Tongue (tissue), 1 donor: ENCODE measurements at regions not wholly inside any gene's neighbourhood (a gene's known extent, or its start where the extent isn't known, plus 50 kb on each side); places are given as distances from the start of the nearest gene placed in this dataset.

ENCODE experiments used
- DNase-seq: peaks from one replicate; pipeline ENCODE4 v3.0.0-alpha.2; 2015

DNA sequence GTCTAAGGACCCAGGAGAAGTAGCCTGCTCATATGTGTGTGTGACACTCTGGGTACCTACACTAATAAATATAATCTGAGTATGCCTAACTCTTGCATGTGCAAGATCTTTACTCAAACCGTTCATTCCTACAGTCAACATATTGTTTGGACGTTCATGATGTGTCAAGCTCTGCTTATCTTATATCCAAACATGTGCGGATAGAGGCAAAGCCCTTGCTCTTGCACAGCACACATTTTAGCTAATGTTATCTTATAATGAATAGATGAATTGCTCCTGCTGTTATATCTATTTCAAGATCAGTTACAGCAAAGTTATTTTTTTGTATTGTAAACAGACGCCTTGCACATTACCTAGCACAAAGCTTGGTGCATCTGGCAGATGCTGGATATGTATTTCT is 228.4 kb upstream of the FLRT2 start:
- no peak for DNase-seq

DNA sequence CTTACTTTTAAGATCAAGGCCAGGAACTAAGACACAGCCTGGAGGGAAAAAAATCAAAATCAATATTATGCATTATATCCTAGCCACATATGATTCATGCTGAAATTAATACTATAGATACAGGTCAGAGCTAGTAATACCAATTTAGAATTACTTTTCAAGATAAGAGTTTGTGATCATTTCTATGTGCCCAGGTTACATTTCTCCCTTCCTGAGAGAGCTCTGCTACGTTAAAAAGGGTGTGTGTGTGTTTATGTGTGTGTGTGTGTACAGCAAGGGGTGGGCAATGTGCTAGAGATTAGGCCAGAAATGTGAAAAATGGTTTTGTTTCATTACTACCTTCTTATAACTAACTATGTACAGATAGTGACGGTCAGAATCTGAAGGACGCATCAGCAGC is 223.9 kb upstream of the FLRT2 start:
- DNase-seq = no peak

DNA sequence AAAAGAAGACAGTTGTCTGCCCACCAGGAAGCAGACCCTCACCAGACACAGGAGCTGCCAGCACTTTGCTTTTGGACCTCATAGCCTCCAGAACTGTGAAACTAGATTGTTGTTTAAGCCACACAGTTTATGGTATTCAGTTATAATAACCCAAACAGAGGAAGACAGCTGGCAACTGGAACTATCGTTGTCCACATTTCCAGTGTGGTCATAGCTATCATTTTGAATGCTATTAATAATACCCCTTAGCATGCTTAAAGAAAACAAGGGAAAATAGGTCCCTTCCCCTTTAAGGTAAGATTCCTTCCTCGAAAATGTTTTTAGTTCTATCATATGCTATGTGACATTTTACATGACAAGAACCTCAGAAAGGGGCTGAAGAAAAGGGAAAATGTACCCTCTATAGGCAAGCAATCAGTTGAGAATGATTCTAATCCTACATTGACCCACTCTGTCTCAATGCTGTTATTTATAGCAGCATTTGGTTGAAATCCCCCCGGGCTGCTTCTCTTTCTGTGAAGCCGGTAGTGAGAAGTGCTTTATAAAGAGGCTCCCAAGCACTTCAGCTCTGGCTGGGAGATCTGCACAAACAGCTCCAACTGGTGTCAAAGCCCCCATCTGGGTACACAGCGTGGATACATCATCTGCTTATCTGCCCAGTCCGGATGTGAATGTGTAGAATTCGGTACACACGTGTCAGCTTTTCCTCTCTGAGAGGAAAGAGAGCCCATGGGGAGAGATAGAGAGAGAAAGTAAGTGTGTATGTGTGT is 221.2 kb upstream of the FLRT2 start:
- DNase-seq = peak; percentile 34

DNA sequence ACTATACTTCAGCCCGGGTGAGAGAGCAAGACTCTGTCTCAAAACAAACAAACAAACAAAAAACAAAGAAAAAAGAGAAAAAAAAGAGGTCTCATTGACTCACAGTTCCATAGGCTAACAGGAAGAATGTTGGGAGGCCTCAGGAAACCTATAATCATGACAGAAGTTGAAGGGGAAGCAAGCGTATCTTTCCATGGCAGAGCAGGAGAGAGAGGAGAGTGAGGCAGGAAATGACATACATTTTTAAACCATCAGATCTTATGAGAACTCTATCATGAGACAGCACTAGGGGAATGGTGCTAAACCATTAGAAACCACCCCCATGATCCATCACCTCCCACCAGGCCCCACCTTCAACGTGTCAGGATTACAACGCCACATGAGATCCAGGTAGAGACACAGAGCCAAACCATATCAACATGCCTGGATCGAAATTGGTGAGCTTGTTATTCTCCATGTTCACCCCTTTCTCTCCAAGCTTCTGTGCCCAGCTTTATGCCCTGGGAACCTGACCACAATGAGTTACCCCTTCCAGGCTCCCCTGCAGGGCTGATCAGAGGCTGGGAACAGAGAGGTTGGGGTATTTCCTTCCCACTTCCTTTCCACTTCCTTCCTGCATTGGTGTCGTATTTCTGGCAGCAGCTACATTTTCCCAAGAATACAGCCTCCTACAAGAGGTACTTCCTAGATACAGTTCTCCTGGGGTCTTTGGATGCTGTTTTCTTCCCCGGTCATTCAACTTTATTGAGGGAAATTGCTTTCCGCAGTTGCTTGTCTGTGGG is 219.3 kb upstream of the FLRT2 start:
- no peak for DNase-seq

DNA sequence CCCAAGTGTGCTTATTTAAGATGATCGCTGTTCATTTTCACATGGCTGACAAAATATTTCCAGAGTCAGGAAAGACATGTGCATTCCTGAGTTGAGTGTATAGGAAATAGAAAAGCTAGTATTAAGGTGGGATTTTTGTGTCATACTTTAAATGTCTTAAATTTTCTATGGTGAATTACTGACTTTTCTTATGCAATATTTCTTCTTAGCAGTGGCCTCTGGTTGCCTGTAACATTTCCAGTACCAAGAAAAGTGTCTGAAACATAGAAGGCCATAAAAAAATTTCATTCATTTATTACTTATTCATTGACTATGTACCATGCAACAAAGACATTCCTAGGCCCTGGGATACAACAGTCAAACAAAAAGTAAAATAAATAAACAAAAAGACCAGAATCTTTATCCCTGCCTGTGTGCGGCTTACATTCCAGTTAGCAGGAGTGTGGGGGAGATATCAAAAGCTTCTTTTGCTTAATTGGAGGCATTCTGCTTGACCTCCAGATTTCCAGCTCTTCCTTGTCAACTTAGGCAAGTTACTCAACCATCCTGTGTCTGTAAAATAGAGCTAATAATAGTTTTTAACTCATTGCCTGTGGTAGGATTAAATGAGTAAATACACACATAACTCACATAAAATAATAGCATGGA is 216.3 kb upstream of the FLRT2 start:
- DNase-seq = no peak

DNA sequence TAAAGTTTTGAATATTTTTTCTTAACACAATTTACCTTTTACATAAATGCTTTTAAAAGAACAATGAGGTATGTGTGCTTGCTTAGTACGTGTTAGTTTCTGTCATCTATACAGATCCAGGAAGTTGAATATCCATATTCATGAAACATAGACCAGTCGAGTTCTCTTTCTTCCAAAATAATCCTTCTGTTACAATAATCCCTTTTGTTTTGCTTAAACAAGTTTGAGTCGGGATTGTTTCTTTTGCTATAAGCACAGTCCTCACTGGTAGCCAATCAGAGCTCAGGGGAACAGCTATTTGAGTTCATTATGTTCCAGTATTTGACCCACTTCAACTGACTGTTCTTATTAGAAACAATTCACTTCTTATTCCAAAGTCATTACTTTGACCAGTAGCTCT is 214.7 kb upstream of the FLRT2 start:
- no peak for DNase-seq

DNA sequence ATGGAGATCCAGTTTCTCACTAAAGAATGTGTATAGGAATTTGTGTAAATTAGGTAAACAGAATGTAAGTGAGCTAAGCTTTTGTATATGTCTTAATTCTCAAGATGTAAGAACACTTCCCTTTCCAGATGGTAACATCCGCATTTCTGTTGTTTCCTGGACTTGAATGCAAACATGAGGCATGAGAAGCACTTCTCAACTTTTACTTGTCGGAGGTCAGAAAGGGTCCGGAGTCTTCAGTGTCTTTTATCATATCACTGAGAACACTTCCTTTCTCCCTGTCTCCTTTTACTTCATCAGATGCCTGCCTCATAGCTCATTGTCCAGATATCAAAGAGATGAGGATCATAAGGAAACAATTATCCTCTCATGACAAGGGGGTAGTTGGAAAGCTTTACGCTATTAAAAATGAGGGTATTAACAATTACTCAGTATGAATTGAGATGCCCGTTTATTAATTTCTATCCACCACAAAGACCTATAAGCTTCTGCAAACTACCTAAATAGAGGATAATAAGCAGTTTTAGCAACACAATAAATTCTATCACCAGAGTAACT is 214.1 kb upstream of the FLRT2 start:
- DNase-seq = peak; percentile 20

DNA sequence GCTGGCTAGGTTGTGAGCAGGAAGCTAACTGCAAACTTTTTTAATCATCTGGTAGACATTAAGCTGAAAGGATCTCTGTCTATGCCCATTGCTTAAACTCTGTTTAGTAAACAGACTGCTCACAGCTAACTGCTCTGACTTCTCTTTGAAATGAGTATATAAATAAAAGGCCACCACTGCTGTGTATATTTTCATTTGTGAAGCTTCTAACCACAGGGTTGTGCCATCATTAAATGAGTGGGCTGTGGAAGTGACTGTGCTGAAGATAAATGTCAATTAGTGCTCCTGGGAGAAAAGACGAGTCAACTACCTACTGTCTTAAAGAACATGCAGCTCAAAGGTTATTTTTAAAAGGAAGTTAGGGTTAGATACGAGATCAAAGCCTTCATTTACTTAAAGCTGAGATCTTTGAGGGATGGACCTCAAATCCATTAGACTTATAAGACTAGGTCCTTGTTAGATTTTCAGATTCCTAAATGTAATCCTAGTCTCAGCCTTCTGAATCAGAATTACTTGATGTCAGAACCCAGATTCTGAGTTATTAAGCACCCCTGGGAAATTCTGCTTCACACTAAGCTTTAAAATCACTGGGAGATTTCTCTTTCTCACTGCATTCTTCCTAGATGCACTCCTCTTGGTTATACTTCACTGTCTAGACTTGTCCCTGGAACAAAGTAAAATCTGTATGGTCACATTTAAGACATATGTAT is 213.1 kb upstream of the FLRT2 start:
- DNase-seq = no peak

DNA sequence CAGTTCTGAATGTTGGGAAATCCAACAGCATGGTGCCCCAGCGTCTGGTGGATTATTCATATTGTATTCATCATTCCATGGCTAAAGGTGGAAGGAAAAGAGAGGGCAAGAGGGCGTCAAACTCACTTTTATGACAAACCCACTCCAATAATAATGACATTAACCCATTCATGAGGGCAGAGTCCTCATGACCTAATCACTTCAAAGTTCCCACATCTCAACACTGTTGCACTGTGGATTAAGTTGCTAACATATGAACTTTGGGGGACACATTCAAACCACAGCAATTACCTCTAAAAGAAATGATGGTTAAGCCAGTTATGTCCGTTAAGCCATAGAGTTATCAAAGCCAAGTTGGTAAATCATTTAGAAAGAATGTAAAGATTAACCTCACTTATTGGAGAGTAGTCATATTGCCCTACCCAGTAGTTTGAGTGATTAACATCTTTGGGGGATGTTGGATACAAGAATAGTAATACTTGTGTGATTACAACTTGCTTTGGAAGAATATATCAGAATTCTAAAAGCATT is 212.4 kb upstream of the FLRT2 start:
- DNase-seq = no peak

DNA sequence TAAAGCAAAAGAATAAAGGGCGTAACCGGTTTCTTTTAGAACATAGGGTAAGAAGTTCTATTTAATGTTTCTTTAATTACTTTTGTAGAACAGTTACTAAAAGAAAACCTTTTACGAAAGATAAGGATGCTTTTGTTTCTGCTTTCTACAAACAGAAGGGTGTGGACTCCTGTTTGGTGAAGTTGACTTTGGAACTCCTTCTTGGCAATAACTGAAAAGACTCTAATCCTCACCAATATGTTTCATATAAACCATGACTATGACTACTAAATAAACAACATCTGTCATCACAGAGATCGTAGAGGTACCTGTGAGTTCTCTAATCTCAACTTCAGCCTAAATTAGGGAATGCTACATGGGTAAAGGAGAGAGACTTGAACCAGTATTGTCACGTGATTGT is 210.8 kb upstream of the FLRT2 start:
- peak; percentile 7 for DNase-seq

DNA sequence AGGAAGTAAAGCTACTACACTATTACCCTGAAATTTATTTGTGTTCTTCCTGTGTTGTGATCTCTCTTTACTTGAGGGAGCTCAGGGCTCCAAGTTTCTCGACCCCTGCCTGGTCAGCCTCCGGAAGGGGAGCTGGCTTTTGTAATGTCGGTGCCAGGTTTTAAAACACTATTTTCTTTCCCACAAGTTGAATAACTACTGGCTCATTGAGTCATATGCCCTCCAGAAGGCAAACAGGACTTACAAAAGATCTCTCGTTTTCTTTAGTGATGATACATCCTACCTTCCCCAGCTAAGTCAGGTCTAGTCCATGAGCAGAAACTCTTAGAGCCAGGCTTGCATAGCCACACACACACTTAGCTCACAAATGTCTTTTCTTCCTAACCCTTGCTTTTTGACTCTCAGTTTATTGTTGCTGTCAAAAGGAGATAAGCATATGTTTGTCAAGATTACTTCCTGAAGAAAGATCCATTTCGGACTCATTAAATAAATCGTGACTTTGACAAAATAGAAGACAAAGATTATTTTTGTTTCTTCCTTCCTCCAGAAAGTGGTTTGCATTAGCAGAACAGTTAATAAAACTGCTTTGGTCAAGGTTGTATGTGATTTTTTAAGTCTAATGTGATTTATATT is 209.8 kb upstream of the FLRT2 start:
- DNase-seq = no peak

DNA sequence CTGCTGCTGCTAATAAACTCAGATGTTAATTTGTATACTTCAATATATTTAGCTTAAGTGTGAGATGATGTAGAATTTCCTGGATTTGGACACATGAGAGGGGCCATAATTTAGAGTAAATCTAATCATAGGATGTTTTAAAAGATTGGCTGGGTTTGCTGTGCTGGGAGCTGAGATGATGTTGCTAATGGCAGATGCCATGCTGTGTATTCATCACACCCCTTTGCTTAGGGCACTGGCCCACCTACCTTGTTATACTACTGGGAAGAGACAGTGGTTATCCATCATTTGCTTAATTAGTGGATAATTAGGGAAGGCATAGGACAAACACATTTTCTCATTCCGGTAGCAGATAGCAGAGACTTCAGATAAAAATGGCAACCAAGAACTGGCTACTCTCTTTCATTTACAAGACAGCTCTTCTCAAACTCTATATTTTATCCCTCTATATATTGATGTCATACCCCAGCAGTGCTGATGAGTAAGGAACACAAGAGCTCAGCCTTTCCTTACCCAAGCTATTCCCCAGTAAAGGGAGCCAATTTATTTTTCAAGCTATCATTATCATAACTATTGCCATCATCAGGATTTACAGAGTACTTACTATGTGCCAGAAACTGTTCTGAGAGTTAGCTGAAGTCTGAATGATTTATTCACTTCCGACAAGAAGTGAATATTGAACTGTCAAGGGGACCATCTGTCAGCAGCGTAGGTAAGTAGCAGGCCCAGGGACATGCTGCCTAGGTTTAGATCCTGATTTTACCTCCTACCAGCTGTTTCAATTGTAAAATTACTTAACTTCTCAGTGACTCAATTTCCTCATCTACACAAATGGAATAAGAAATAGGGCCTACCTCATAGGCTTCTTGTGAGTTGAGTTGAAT is 204.6 kb upstream of the FLRT2 start:
- DNase-seq = no peak

DNA sequence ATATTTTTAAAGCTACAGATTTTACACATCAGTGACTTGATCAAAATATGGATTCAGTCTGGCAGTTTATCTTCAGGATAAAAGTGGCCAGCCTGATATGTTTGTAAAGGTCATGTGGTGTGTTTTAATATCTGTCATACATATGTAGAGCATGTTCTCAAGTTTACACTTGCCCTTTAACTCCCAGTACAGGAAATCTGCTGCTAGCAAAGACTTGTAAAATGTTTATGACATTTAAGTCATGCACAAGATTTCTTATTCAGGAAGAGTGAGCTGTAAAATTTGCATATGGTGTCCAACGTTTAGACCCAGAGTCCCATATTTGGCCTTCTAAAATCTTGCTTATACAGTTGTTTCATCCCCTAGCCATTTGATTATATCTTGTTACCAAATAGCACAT is 197.5 kb upstream of the FLRT2 start:
- DNase-seq = no peak

DNA sequence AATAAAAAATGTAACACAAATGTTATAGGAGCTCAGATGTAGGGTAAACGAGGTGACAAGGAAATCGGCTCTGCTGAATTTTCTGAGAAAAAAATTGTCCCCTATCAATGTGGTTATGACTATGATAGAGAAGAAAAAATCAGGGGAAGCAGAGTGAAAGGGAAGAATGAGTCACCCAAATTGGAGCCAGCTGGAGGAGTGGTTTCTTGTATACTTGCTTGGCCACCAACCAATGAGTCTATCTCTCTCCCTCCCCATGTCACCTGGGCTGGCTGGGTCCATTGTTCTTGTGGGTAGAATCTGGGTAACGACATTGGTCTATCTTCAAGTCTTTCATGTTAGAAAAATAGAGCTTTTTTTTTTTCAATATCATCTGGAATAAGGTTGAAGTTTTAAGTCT is 196.6 kb upstream of the FLRT2 start:
- no peak for DNase-seq

DNA sequence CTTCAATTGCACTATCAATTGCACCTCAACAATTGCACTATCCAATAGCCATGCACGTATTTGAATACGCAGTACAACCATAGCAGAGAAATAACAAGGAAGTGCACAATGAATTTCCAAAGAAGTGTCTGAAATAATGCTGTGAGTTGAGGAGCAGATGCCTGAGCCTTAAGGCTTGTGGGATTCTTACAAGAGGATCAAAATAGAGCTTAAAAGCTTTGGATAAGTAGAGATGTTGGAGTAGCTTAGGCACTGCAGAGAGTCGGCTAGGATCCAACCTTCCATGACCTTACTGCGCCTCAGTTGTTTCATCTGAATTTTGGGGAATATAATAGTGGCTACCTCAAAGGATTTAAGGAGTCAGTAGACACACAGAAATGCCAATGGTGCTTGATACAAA is 196.1 kb upstream of the FLRT2 start:
- DNase-seq = no peak

DNA sequence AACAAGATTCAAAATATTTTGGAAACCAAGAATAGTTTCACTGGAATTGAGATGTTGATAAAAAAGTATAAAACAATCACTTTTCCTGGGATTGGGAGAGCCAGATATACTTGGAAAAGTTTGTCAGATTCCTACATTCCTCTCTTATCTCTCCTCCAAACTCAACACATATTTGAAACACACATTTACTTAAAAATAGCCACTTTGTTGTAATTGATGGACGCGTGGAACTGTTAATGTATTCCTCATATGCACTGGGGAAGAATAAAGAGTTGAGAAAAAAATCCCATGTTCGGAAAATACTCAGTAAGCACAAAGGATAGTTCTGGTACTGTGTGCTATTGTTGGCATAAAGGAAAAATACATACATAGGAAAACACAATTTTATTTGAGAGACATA is 195.6 kb upstream of the FLRT2 start:
- DNase-seq = no peak

DNA sequence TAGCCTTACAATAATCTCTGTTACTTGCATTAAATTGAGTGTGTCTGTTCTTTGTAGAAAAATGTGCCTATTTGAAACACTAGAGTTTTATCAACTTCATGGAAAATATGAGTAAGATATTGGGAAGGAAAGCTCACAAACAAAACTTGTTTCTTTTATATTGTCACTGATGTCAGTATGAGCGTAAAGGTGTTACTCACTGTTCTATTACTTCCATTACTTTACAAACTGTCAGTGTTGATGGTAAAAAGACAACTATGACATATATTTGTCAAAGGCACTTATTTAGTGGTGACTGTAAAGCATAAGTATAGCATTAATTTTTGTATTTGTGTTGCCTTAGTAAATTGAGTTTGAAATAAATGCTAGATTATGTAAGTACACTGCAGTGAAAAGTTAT is 193.7 kb upstream of the FLRT2 start:
- no peak for DNase-seq

DNA sequence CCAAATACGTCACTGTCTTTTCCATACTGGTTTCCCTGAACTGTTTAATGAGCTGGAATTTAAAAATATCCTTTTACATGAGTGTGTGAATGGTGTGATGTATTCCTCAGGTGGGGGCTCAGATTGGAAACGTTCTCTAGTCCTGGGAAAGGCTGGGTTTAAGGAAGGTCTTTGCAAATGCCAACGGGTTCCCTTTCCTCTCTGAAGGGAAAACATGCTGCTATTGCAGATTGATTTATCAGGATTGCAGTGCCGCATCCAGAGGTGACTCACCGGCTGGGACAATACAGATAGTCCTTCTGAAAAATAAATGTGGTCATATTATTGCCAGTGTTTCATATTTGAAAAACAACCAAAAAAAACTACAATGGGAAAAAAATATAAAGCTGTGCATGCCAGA is 193.1 kb upstream of the FLRT2 start:
- DNase-seq = no peak

DNA sequence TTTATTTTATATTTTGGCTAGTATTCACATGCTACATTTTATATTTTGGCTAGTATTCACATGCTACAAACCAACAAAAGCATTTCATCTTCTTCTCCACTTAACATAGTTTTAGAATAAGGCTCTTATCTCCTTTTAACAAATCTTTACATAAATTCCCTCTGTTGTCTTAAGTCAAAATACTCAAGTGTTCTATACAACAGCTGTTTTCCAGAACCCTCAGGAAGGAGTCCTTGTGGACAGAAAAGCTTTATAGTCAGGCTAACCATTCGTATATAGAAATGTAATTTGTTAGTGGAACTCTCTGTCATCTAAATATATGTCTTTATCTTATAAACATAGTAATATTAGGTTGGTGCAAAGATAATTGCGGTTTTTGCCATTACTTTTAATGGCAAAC is 191.0 kb upstream of the FLRT2 start:
- no peak for DNase-seq

DNA sequence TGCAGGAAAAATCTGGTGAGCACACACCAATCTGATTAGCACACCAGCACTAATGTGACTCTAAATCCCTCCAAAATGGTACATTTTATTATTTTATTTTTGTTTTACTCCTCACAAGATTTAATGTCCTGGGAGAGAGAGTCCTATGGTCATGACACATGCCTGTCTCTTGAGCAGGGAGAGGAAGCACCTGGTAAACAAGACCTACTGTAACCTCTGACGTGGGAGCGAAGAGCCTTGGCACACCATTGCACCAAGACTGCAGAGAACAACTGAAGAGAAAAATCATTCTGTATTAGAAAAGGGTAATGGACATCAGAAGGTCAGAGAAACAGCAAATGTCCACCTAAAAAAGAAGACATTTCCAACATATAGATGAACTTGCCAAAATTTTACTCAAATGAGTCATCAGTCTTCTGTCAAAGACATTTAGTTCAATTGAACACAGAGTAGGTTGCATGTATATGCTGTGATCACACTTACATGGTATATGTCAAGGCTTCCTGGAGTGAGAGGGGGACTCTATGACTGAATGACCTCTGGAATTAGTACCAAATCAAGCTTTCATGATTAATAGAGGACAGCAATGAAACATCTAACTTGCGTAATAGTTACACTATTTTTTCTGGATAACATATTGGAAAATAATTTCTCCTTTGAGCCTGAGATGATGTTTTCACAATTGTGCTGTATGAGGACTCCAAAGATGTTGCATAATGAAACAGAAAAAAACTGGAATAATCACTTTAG is 186.9 kb upstream of the FLRT2 start:
- DNase-seq = peak; percentile 12
